ENCODE measurements at regions not wholly inside any gene's neighbourhood (a gene's known extent, or its start where the extent isn't known, plus 50 kb on each side); places are given as distances from the start of the nearest gene placed in this dataset.

- TF ChIP-seq CTCF (IDR thresholded peaks at IDR 0.05; ENCODE audit: poor library complexity, severe bottlenecking): no peak
- ATAC-seq (ENCODE audit: low read depth): no peak
- Histone ChIP-seq H3K36me3 (ENCODE audit: low read depth) (no peaks in the 10 kb centered on the region; the same call in 1 of the 2 replicates), H3K9me3 (ENCODE audit: severe bottlenecking) (peaks cover 6% of the 10 kb centered on the region), H3K27me3 (ENCODE audit: insufficient read depth, poor library complexity, severe bottlenecking) (no peaks in the 10 kb centered on the region), H3K4me1 (ENCODE audit: insufficient read depth, poor library complexity, severe bottlenecking) (no peaks in the 10 kb centered on the region), H3K4me3 (ENCODE audit: severe bottlenecking) (no peak overlapping the region), H3K27ac (ENCODE audit: poor library complexity, severe bottlenecking) (no peak overlapping the region)
- no peak for DNase-seq (ENCODE audit: low spot score)
Measured at GRCh38 chr2:174670446-174670845, 72.8 kb upstream of the WIPF1 start.

- ATAC-seq (ENCODE audit: low read depth) (no peak), DNase-seq (ENCODE audit: low spot score) (no peak)
- H3K27me3 ChIP-seq (ENCODE audit: insufficient read depth, poor library complexity, severe bottlenecking): no peaks in the 10 kb centered on the region
- H3K36me3 ChIP-seq (ENCODE audit: low read depth): no peaks in the 10 kb centered on the region
- H3K4me1 ChIP-seq (ENCODE audit: insufficient read depth, poor library complexity, severe bottlenecking): no peaks in the 10 kb centered on the region
- H3K9me3 ChIP-seq (ENCODE audit: severe bottlenecking): peaks cover 6% of the 10 kb centered on the region
- H3K4me3 ChIP-seq (ENCODE audit: severe bottlenecking): no peak overlapping the region
- no peak overlapping the region for H3K27ac ChIP-seq (ENCODE audit: poor library complexity, severe bottlenecking)
- TF ChIP-seq CTCF (IDR thresholded peaks at IDR 0.05; ENCODE audit: poor library complexity, severe bottlenecking): no peak
Measured at GRCh38 chr2:174669336-174669735, 71.7 kb upstream of the WIPF1 start.

GRCh38 chr2:174668075-174668474, 70.5 kb upstream of the WIPF1 start:
- H3K27ac ChIP-seq (ENCODE audit: poor library complexity, severe bottlenecking): no peak overlapping the region
- H3K4me3 ChIP-seq (ENCODE audit: severe bottlenecking): no peak overlapping the region
- H3K9me3 ChIP-seq (ENCODE audit: severe bottlenecking): peaks cover 6% of the 10 kb centered on the region
- no peaks in the 10 kb centered on the region for H3K4me1 ChIP-seq (ENCODE audit: insufficient read depth, poor library complexity, severe bottlenecking)
- no peak for ATAC-seq (ENCODE audit: low read depth)
- no peak for TF ChIP-seq CTCF (IDR thresholded peaks at IDR 0.05; ENCODE audit: poor library complexity, severe bottlenecking)
- H3K36me3 ChIP-seq (ENCODE audit: low read depth): no peaks in the 10 kb centered on the region
- H3K27me3 ChIP-seq (ENCODE audit: insufficient read depth, poor library complexity, severe bottlenecking): no peaks in the 10 kb centered on the region
- DNase-seq (ENCODE audit: low spot score): no peak

GRCh38 chr2:174667250-174667860, 69.8 kb upstream of the WIPF1 start:
- DNase-seq (ENCODE audit: low spot score): no peak
- Histone ChIP-seq H3K4me1 (ENCODE audit: insufficient read depth, poor library complexity, severe bottlenecking) (no peaks in the 10 kb centered on the region), H3K27ac (ENCODE audit: poor library complexity, severe bottlenecking) (no peak overlapping the region)

More at GRCh38 chr2:174667250-174667860, 69.8 kb upstream of the WIPF1 start:
- Histone ChIP-seq H3K27me3 (ENCODE audit: insufficient read depth, poor library complexity, severe bottlenecking) (no peaks in the 10 kb centered on the region), H3K36me3 (ENCODE audit: low read depth) (no peaks in the 10 kb centered on the region), H3K9me3 (ENCODE audit: severe bottlenecking) (peaks cover 6% of the 10 kb centered on the region), H3K4me3 (ENCODE audit: severe bottlenecking) (no peak overlapping the region)
- no peak for TF ChIP-seq CTCF (IDR thresholded peaks at IDR 0.05; ENCODE audit: poor library complexity, severe bottlenecking)
- ATAC-seq (ENCODE audit: low read depth): no peak
